Endodermal cell (in vitro differentiated cells): ENCODE measurements at regions not wholly inside any gene's neighbourhood (a gene's known extent, or its start where the extent isn't known, plus 50 kb on each side); places are given as distances from the start of the nearest gene placed in this dataset.

Experiments
- DNase-seq: peaks from one replicate; pipeline ENCODE4 v3.0.0-alpha.2; 2017
- H3K27ac ChIP-seq: 2 replicates; pipeline ENCODE4 v1.5.1; 2013; ENCODE audit warnings: mild to moderate bottlenecking, low read depth, low read length, moderate library complexity
- H3K27me3 ChIP-seq: 2 replicates; pipeline ENCODE4 v1.6.1; 2013; ENCODE audit warnings: mild to moderate bottlenecking, low read length, moderate library complexity; ENCODE audit not compliant: insufficient read depth, control insufficient read depth, poor library complexity, severe bottlenecking
- H3K36me3 ChIP-seq: 2 replicates; pipeline ENCODE4 v1.7.0; 2013; ENCODE audit warnings: mild to moderate bottlenecking, low read length, moderate library complexity; ENCODE audit not compliant: control insufficient read depth, insufficient read depth
- H3K4me1 ChIP-seq: one replicate; pipeline ENCODE4 v1.7.0; 2013; ENCODE audit warnings: low read length; ENCODE audit not compliant: control insufficient read depth, insufficient read depth
- H3K4me3 ChIP-seq: 2 replicates; pipeline ENCODE4 v1.5.1; 2013; ENCODE audit warnings: mild to moderate bottlenecking, low read length, moderate library complexity
- H3K9ac ChIP-seq: 2 replicates; pipeline ENCODE4 v1.6.1; 2013; ENCODE audit warnings: mild to moderate bottlenecking, low read length, moderate library complexity; ENCODE audit not compliant: poor library complexity, severe bottlenecking; ENCODE audit errors: extremely low read depth
- H3K9me3 ChIP-seq: 2 replicates; pipeline ENCODE4 v1.6.1; 2013; ENCODE audit warnings: mild to moderate bottlenecking, low read length, moderate library complexity; ENCODE audit not compliant: control insufficient read depth
- H3K27ac Mint-ChIP-seq: 2 replicates; pipeline ENCODE4 v1.8.0; 2020; ENCODE audit warnings: mixed read lengths
- H3K27me3 Mint-ChIP-seq: 2 replicates; pipeline ENCODE4 v1.8.0; 2021; ENCODE audit warnings: mild to moderate bottlenecking, mixed read lengths; ENCODE audit not compliant: insufficient read depth
- H3K36me3 Mint-ChIP-seq: 2 replicates; pipeline ENCODE4 v1.8.0; 2020; ENCODE audit warnings: low read depth, mixed read lengths
- H3K4me1 Mint-ChIP-seq: 2 replicates; pipeline ENCODE4 v1.8.0; 2020; ENCODE audit warnings: mixed read lengths
- H3K4me3 Mint-ChIP-seq: 2 replicates; pipeline ENCODE4 v1.8.0; 2020; ENCODE audit warnings: mild to moderate bottlenecking, moderate library complexity, mixed read lengths
- H3K9me3 Mint-ChIP-seq: 2 replicates; pipeline ENCODE4 v1.8.0; 2020; ENCODE audit warnings: mild to moderate bottlenecking, mixed read lengths
- CTCF ChIP-seq: fragments of 200-600 bp; sonication (generic); conservative IDR thresholded peaks from 2 replicates; pipeline ENCODE4 v1.5.0; 2021; ENCODE audit warnings: antibody characterized with exemption, mild to moderate bottlenecking
- WGBS, 2 experiments: methylation state at CpG; one replicate each; pipeline versions ENCODE4 v1.1.5 to v1.1.7; 2013; ENCODE audit warnings: missing lambda C conversion rate in 2 of 2, mixed read lengths in 1 of 2; ENCODE audit not compliant: insufficient coverage in 1 of 2, insufficient read length in 1 of 2; 5-methylcytosine and 5-hydroxymethylcytosine counted together

GRCh38 chrX:46386511-46386910, 158.7 kb downstream of the ZNF674 start:
- Histone ChIP-seq H3K4me1 (no peaks in the 10 kb centered on the region), H3K4me3 (no peak overlapping the region), H3K27ac (no peak overlapping the region), H3K27me3 (no peaks in the 10 kb centered on the region), H3K9me3 (peaks cover 15% of the 10 kb centered on the region), H3K9ac (no peak overlapping the region), H3K36me3 (no peaks in the 10 kb centered on the region)
- Mint-ChIP-seq H3K9me3 (peaks cover 59% of the 10 kb centered on the region), H3K4me3 (no peak overlapping the region), H3K36me3 (peaks cover 2% of the 10 kb centered on the region), H3K27me3 (no peaks in the 10 kb centered on the region), H3K4me1 (no peaks in the 10 kb centered on the region), H3K27ac (no peak overlapping the region)
- TF ChIP-seq CTCF: peak; percentile 49
- no peak for DNase-seq

- Mint-ChIP-seq H3K36me3 (no peaks in the 10 kb centered on the region), H3K27me3 (no peaks in the 10 kb centered on the region), H3K9me3 (peaks cover 44% of the 10 kb centered on the region), H3K4me3 (no peak overlapping the region), H3K4me1 (no peaks in the 10 kb centered on the region), H3K27ac (no peak overlapping the region)
- TF ChIP-seq CTCF: no peak
- H3K27me3 ChIP-seq: no peaks in the 10 kb centered on the region
- no peak for DNase-seq
- no peak overlapping the region for H3K27ac ChIP-seq
- no peaks in the 10 kb centered on the region for H3K36me3 ChIP-seq
- no peak overlapping the region for H3K9ac ChIP-seq
- no peaks in the 10 kb centered on the region for H3K4me1 ChIP-seq
- WGBS, 2 experiments: 100% methylated on average over 2 of the region's 2 CpGs; no CpG with 5 or more reads in 1 of the 2 experiments
- H3K4me3 ChIP-seq: no peak overlapping the region
- H3K9me3 ChIP-seq: no peaks in the 10 kb centered on the region
Measured at GRCh38 chrX:46383006-46383405, 162.2 kb downstream of the ZNF674 start.

DNA sequence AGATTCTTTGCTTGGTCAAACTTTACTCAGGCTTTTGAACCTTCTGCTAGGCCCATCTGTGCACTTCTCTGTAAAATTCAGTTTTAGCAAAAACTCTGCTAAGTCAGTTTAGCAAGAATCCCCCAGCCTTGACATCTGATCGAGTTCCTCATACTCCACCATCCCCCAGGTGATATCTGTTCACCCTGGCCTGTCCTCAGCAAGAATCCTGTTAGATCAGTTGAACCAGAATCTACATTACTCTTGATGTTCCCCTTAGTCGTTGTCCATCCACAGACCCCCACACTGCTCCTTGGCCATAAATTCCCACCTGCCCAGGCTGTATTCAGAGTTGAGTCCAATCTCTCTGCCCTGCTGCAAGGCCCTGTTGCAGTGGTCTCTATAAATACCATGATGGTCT, 162.6 kb downstream of the ZNF674 start:
- Histone ChIP-seq H3K9ac (no peak overlapping the region), H3K9me3 (no peaks in the 10 kb centered on the region), H3K36me3 (no peaks in the 10 kb centered on the region), H3K27me3 (no peaks in the 10 kb centered on the region), H3K27ac (no peak overlapping the region), H3K4me3 (no peak overlapping the region), H3K4me1 (no peaks in the 10 kb centered on the region)
- no peak for TF ChIP-seq CTCF
- peaks cover 42% of the 10 kb centered on the region for H3K9me3 Mint-ChIP-seq
- H3K27ac Mint-ChIP-seq: no peak overlapping the region
- no peaks in the 10 kb centered on the region for H3K36me3 Mint-ChIP-seq
- no peaks in the 10 kb centered on the region for H3K4me1 Mint-ChIP-seq
- no peak overlapping the region for H3K4me3 Mint-ChIP-seq
- WGBS, 2 experiments: 100% methylated on average over 2 of the region's 2 CpGs; no CpG with 5 or more reads in 1 of the 2 experiments
- H3K27me3 Mint-ChIP-seq: no peaks in the 10 kb centered on the region
- DNase-seq: no peak
